NCI-H1694 treated with DMSO at 0.1 percent for 48 hours (cell line): ENCODE measurements at regions not wholly inside any gene's neighbourhood (a gene's known extent, or its start where the extent isn't known, plus 50 kb on each side); places are given as distances from the start of the nearest gene placed in this dataset.

ENCODE experiments used
- DNase-seq: peaks from one replicate; lab custom pipeline; 2025; lab: John Stamatoyannopoulos, UW

- no peak for DNase-seq
These were observed 609.6 kb downstream of the BRINP3 start for GRCh38 chr1:189868021-189868420.

- DNase-seq = no peak
These were observed 602.8 kb downstream of the BRINP3 start for GRCh38 chr1:189874715-189875435.

DNA sequence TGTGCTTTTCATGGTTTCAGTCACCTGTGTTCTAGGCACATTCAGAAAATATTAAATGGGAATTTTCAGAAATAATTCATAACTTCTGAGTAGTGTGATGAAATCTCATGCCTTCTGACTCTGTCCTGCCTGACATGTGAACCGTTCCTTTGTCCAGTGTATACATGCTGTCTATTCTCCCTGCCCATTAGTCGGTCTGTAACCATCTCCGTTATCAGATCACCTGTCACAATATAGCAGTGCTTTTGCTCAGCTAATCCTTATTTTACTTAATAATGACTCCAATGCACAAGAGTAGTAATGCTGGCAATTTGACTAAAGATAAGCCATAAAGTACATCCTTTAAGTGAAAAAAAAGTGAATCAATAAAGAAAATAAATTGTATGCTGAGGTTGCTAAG, 597.5 kb downstream of the BRINP3 start:
- DNase-seq = no peak

DNA sequence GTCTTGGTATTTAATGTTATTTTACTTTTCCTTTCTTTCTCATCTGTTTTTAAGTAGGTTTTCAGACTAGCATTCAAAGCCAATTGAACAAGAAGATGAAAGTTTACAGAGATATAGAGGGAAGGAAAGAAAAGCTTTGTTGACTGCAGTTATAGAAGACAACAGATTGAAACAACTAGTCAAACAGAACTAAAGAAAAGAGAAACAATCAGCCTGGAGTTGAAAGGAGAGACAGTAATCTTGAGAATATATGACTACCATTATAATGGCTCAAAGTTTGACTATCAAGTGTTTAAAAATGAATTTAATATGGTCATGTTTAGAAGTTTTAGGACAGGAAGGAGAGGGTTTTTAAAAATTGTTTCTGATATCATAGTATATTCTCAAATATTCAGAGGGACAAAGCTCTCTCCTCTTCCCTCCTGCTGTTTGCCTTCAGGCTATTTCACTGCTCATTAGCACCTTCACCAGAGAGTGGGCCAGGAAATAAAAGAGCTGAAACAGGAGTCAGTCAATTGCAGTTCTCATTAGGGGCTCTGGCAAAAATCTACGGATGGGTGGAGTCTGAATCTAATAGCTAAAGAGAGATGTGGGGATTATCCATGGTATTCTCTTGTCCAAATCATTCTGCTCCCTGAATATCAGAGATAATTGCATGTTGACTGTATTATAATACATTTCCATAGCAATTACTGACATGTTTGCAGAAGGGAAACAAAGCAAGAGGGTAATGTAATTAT, 577.8 kb downstream of the BRINP3 start:
- no peak for DNase-seq

GRCh38 chr1:189904509-189904908, 573.2 kb downstream of the BRINP3 start:
- no peak for DNase-seq

DNA sequence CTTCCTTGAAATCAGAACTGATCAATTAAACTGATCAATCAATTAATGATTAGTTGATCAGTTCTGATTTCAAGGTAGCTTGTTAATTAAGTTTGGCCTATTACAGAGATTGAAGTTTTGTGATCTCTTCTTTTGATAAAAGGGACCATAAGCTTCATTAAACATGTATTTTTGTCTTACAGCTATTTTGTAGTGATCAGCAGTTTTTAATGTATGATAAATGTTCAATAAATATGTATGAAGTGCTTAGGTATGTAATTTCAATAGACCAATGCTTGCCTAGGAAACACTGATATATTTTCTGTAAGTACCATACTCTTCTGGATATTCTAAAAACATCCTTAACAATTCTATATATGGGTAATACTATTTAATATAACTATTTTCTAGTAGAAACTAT, 569.6 kb downstream of the BRINP3 start:
- DNase-seq = no peak

- no peak for DNase-seq
These were observed 556.1 kb downstream of the BRINP3 start for GRCh38 chr1:189921613-189922012.

DNA sequence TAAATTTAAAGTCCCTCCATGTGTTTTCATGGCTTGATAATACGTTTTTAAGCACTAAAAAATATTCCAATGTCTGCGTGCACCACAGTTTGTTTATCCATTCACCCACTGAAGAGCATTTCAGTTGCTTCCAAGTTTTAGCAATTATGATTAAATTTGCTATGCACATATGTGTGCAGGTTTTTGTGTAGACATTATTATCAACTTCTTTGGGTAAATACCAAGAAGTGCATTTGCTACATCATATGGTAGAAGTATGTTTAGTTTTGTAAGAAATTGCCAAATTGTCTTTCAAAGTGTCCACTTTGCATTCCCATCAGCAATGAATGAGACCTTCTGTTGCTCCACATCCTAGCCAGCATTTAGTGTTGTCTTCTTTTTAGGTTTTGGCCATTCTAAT, 550.0 kb downstream of the BRINP3 start:
- no peak for DNase-seq

GRCh38 chr1:189929501-189930099, 548.1 kb downstream of the BRINP3 start:
- DNase-seq = no peak

GRCh38 chr1:189936861-189937260, 540.8 kb downstream of the BRINP3 start:
- DNase-seq = no peak

DNA sequence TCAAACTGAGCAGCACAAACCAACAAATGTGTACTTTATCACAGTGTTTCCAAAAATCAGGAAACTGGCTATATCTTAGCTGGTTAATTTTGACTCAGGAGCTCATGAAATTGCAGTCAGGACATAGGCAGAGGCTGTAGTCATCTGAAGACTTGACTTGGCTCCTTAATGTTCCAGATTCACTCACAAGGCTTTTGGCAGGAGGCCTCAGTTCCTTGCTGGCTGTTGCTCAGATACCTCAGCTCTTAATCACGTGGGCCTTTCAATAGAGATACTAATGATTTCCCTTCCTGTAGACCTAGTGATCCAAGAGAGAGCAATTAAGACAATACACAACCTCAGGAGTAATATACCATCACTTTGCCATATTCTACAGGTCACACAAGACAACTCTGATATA, 537.7 kb downstream of the BRINP3 start:
- no peak for DNase-seq

DNA sequence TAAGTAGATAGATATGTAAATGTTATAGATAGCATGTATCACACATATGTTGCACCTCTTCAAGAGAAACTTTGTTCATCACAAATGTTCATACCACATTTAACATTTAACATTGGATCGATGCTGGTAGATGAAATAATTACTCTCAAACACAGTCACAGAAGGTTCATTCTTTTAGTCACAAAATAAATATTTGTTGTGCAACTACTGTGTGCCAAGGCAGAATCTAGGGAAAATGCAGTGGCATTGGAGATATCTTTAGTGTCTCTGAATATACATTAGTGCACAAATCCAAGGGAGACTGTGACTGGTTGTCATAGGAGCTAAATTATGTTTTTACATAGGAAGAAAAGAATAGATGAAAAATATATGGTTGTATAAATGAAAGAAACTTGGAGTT, 535.7 kb downstream of the BRINP3 start:
- DNase-seq = no peak

DNA sequence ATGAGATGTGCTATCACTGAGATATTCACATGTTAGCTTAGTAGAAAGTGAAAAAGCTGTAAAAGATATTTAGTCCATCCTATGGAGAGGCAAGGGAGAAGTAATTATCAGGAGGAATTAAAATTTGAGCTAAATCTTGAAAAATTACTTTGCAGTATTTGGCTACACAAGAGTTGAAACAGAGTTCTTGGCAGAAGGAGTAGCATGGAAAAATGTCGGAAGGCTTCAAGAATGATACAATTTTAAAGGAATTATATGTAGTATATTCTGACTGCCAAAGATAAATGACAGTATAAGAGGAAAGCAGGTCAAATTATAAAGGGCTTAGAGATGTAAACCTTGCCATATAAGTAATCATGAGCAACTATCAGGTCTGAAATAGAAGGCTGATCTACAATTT, 518.9 kb downstream of the BRINP3 start:
- DNase-seq = no peak

DNA sequence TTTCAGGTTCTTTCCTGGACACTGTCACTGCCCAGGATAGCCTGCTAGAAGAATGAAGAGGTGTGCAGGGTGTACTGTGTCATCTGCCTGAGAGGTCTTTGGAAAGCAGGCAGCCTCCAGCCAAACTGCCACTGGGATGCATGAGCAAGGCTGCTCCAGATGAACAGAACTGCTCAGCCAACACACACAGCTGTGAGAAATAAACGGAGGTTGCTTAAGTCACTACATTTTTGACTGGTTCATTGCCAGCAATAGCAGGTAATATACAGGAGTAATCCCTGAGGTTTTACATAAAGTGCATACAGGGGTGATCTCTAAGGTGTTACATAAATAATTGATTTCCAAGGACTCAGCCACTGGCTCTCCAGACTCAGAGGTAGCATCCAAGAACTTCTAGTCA, 516.9 kb downstream of the BRINP3 start:
- DNase-seq = no peak

GRCh38 chr1:189962181-189962580, 515.5 kb downstream of the BRINP3 start:
- no peak for DNase-seq

GRCh38 chr1:189970331-189971230, 507.1 kb downstream of the BRINP3 start:
- no peak for DNase-seq

GRCh38 chr1:189971656-189972055, 506.0 kb downstream of the BRINP3 start:
- no peak for DNase-seq

- no peak for DNase-seq
These were observed 500.5 kb downstream of the BRINP3 start for GRCh38 chr1:189977184-189977583.

GRCh38 chr1:189983166-189983890, 494.3 kb downstream of the BRINP3 start:
- DNase-seq = no peak

GRCh38 chr1:189986516-189986915, 491.1 kb downstream of the BRINP3 start:
- DNase-seq = no peak

DNA sequence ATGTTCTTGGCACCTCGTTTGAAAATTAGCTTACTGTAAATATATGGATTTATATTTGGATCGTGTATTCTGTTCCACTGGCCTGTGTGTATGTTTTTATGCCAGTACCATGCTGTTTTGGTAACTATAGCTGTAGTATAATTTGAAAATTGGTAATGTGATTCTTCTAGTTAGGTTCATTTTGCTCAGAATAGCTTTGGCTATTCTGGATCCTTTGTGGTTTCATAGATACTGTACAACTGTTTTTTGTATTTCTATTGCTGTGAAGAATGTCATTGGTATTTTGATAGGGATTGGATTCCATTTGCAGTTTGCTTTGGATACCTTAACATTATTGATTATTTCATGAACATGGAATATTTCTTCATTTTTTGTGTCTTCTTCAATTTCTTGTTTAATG, 490.2 kb downstream of the BRINP3 start:
- no peak for DNase-seq

GRCh38 chr1:189992856-189993255, 484.8 kb downstream of the BRINP3 start:
- no peak for DNase-seq
